SIG-M5 (cell line): ENCODE measurements at regions not wholly inside any gene's neighbourhood (a gene's known extent, or its start where the extent isn't known, plus 50 kb on each side); places are given as distances from the start of the nearest gene placed in this dataset.

Experiments used
- DNase-seq: peaks from one replicate; lab custom pipeline; 2025; lab: John Stamatoyannopoulos, UW

GRCh38 chr10:64080071-64080470, 558.9 kb downstream of the REEP3 start:
- DNase-seq, result no peak

GRCh38 chr10:64081947-64082482, 560.8 kb downstream of the REEP3 start:
- DNase-seq, result no peak

- DNase-seq, result no peak
These were observed 565.0 kb downstream of the REEP3 start for GRCh38 chr10:64086083-64086767.

GRCh38 chr10:64089648-64090047, 568.4 kb downstream of the REEP3 start:
- DNase-seq, result no peak

- DNase-seq, result no peak
These were observed 569.7 kb downstream of the REEP3 start for GRCh38 chr10:64090865-64091264.

DNA sequence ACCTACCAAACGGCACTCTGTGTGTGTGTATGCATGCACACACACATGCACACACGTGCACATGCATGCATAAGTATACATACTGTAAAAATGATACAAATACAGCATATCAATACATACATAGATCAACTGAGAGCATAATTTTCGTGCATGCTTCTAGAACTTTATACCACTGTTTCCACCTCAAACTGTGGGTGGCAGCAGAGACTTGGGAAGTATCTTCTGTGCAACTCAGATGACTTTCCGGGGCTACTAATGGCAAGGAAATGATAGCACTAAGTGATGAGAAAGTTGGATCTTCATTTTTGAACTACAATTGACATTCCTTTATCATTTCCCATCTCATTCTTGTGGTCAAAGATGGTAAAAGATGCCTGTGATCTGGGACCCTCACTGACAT, 570.7 kb downstream of the REEP3 start:
- no peak for DNase-seq

DNA sequence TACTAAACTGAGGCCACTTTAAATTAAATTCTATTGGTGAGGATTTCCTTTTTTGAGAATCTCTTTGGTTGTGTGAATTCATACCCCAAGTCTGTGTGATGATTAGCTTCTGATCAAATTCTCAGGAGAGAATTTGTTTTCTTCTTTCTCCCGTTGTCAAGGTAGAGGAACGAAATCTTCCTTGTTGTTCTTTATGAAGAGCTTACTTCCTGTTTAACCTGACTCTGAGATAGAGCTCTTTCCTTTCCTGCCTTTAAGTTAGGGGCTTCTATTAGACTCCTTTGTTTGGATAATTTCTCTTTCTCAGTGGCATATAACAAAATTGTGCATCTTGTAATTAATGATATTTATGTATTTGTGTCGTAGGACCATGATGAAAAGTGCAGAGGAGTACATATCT, 572.1 kb downstream of the REEP3 start:
- no peak for DNase-seq

- no peak for DNase-seq
These were observed 572.8 kb downstream of the REEP3 start for GRCh38 chr10:64093946-64094535.

DNA sequence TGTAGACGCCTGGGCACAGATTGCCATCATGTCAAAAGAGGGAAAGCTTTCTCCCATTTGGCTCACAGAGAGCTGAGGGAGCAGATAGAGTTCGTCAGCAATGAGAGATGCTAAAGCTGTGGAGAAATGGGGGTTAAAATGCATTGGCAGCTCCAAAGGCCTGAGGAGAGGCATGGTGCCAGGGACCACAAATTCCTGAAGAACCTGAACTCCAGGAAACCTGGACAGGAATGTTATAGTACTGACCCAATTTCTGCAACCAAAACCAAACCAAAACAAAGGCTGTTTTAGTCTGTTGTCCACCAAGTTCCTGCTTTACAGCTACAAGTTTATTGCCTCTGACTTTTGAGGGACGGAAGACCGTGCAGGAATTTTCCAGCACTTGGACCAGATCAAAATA, 575.7 kb downstream of the REEP3 start:
- no peak for DNase-seq

GRCh38 chr10:64097391-64098122, 576.4 kb downstream of the REEP3 start:
- no peak for DNase-seq

DNA sequence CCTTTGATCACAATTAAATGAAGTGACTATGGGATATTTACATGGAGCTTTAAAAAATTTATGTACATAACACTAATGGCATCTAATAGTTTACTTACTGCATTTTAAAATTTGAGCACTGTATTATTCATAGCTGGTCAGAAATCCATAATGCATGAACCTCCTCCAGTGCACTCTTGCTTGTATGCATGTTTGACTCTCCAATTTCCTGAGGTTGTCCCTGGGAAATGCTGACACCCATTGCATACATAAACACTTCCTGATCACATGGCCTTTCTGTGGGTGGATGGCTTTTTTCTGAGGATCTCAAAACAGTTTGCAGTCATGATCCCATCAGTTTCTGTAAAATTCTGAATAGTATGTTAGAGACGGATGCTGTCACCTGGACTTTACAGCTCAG, 577.8 kb downstream of the REEP3 start:
- DNase-seq, result no peak

DNA sequence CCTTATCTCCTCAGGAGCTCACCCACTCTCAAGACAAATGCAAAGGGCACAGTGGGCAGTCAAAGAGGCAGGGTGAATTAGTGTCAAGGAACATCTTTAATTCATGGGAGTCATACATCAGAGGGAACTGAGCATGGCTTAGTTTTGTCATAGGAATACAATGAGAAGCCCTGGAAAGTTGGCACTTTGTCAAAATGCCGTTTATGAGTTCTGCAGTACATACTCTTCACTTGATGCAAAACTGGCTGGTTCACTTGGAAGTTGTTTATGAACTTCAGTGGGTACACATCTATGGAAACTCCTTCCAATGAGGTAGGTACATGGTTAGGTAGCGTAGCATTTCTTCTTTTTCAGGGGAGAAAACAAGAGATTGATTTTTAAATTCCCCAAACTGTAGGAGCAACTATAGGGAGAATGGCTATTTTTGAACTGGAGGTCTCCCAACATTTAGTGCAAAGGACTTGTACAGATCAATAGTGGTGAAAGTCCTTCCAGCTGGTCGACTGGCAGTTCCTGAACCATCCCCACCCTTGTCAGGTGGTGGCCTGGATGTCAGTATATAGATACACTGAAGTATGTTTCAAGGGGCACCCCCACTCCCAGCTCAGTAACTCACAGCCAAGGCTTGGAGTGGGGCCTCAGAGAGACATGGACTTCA, 580.5 kb downstream of the REEP3 start:
- no peak for DNase-seq

GRCh38 chr10:64102264-64102633, 581.0 kb downstream of the REEP3 start:
- DNase-seq, result no peak

DNA sequence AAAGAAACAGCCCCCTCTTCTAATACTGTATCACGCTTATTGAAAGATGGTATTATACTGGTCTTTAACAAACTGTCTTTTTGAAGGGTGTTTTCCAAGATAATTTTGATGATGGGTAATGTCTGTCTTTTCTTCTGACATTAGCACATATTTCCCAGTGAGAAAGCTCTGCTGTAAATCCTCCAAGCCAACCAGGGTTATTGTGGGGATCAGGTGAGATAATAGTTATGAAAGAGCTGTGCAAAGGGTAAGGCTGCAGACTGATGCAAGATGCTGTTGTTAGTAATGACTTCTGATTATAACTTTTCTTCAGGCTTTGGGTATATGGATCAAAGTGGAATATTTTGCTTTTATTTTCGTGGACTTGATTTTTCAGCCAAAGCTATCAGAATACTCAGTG, 581.7 kb downstream of the REEP3 start:
- no peak for DNase-seq

DNA sequence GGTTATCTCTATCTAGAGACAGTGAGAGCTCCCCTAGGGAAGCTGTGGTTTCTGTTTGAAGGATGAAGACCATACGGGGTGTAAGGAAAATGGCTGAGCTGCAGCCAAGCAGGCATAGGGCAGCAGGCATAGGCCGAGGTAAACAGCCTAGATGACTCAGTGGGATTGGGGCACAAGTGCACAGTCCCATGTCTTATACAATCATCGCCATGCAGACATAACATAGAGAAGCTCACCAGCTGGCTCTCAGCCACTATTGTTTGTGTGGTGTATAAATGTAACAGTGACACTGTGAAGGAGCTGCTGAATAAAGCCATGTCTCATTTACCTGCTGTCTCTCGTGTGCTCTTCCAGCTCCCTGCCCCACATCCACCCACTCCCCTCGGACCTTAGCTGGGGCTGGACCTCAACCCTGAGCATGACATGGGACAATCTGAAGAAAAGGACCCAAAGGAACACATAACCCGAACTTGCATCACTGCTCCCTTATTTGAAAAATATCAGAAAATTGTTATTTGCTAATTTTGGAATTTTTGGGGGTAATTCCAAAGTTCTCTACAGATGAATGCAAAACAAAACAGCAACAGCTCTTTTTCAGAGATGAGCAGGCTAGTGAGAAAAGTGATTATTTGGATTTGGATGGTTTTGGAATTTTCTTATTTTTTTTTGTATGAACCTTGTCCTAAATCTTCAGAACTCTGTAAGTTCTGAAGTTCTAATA, 582.7 kb downstream of the REEP3 start:
- no peak for DNase-seq

- DNase-seq, result no peak
These were observed 588.8 kb downstream of the REEP3 start for GRCh38 chr10:64109926-64110495.

GRCh38 chr10:64112701-64113355, 591.6 kb downstream of the REEP3 start:
- no peak for DNase-seq

GRCh38 chr10:64113375-64113774, 592.2 kb downstream of the REEP3 start:
- DNase-seq, result no peak

DNA sequence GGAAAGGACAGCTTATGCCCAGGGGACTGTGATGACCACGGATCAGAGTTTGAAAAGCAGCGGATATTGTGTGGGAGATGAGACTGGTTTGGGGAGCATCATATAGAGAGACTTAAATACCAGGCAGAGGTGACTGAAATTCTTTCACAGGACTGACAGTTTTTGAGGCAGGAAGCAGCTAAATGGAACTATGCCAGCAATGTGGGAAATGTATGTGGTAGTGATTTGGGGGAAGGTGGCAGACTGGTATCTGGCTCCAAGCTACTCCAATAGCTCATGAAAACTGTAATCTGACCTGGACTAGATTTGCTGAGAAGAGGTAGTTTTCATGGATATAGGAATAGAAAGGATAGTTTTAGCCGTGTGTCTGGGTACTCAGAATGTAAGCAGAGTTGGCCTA, 592.6 kb downstream of the REEP3 start:
- no peak for DNase-seq

DNA sequence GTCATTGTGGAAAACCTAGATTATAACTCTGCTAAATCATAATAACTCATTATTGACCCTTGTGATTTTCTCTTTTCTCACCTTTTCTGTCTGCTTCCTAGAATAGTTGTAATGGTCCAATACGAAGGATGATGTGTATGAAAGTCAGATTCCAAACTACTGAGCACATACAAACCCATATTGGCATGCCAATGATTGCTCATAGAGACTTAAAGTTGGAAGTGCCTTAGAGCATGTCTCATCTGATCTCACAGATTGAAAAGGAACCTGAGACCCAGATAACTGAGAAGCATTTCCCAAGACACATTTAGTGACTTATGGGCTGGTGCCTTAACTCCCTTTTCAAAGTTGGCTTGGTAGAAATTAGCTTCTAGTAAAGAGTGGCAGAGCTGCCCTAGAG, 594.3 kb downstream of the REEP3 start:
- no peak for DNase-seq
